Gastroesophageal sphincter (tissue), 3 donors: ENCODE measurements at regions not wholly inside any gene's neighbourhood (a gene's known extent, or its start where the extent isn't known, plus 50 kb on each side); places are given as distances from the start of the nearest gene placed in this dataset.

Experiments
- EP300 ChIP-seq: sonication (generic); formaldehyde crosslinking; IDR thresholded peaks from one replicate; pipeline ENCODE4 v1.6.1; 2017; ENCODE audit warnings: antibody characterized with exemption, mild to moderate bottlenecking
- POLR2A ChIP-seq, 2 donors: fragments of 450-650 bp; IDR thresholded peaks; one replicate each; pipeline ENCODE4 v1.6.1; 2017; ENCODE audit warnings: antibody characterized with exemption in 2 of 2, mild to moderate bottlenecking in 2 of 2, moderate library complexity in 1 of 2
- POLR2AphosphoS5 ChIP-seq: sonication (generic); formaldehyde crosslinking; IDR thresholded peaks from one replicate; pipeline ENCODE4 v1.6.1; 2017; ENCODE audit warnings: antibody characterized with exemption
- TF ChIP-seq, protein P1 (sequence below), 4 experiments: fragments of 200-600 bp in 2 of 4; fragments of 450-650 bp in 2 of 4; sonication (generic) in 1 of 4; IDR thresholded peaks; one replicate each; pipeline ENCODE4 v1.5.1; 2017 to 2019; ENCODE audit warnings: antibody characterized with exemption in 4 of 4, mild to moderate bottlenecking in 2 of 4, moderate library complexity in 2 of 4

DNA sequence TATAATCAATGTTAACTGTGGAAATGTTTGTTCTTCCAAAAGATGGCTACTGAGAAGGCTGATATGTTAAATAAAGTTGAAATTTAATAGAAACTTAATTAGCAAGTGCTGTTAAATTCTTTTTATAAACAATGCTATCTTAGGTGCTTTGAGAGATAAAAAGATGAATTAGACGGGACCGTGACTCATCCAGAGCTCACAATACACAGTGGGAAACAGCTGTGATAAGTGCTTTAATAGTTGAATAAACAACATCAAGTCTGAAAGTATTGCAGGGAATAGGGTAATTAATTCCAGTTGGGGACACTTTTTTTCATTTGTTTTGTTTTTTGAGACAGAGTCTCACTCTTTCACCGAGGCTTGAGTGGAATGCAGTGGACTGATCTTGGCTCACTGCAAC is 85.5 kb upstream of the DTNA start:
- TF ChIP-seq POLR2A (IDR thresholded peaks at IDR 0.05) (no peak), POLR2AphosphoS5 (no peak), EP300 (no peak)
- TF ChIP-seq, protein P1, sequence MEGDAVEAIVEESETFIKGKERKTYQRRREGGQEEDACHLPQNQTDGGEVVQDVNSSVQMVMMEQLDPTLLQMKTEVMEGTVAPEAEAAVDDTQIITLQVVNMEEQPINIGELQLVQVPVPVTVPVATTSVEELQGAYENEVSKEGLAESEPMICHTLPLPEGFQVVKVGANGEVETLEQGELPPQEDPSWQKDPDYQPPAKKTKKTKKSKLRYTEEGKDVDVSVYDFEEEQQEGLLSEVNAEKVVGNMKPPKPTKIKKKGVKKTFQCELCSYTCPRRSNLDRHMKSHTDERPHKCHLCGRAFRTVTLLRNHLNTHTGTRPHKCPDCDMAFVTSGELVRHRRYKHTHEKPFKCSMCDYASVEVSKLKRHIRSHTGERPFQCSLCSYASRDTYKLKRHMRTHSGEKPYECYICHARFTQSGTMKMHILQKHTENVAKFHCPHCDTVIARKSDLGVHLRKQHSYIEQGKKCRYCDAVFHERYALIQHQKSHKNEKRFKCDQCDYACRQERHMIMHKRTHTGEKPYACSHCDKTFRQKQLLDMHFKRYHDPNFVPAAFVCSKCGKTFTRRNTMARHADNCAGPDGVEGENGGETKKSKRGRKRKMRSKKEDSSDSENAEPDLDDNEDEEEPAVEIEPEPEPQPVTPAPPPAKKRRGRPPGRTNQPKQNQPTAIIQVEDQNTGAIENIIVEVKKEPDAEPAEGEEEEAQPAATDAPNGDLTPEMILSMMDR (IDR thresholded peaks at IDR 0.05) = no peak
